ENCODE measurements at regions not wholly inside any gene's neighbourhood (a gene's known extent, or its start where the extent isn't known, plus 50 kb on each side); places are given as distances from the start of the nearest gene placed in this dataset.

GRCh38 chr6:56897789-56898529 lies 56.9 kb upstream of the BEND6 start:
- DNase-seq (ENCODE audit: low spot score) = no peak

GRCh38 chr6:56891754-56892153 lies 63.2 kb upstream of the BEND6 start:
- TF ChIP-seq FOXA2 (IDR thresholded peaks at IDR 0.05) (no peak), YY1 (IDR thresholded peaks at IDR 0.05) (no peak), NR2F2 (IDR thresholded peaks at IDR 0.05) (no peak), HNF4A (conservative IDR thresholded peaks at IDR 0.05) (no peak), EGR1 (IDR thresholded peaks at IDR 0.05; ENCODE audit: low read depth in 2 of 2) (no peak), ZBTB33 (IDR thresholded peaks at IDR 0.05) (no peak), ATF3 (IDR thresholded peaks at IDR 0.05) (no peak), CTCF (IDR thresholded peaks at IDR 0.05; ENCODE audit: low read depth, low read length, missing input control) (no peak)
- 96% methylated on average over 2 of the region's 2 CpGs for WGBS
- DNase-seq (ENCODE audit: low spot score) = no peak

More at GRCh38 chr6:56897789-56898529, 56.9 kb upstream of the BEND6 start:
- Histone ChIP-seq H3K4me3 (ENCODE audit: low read depth in 1 of 3, low read length in 3 of 3) (no peak overlapping the region), H3K27ac (ENCODE audit: low read depth in 1 of 2, low read length in 2 of 2) (no peak overlapping the region), H3K27me3 (ENCODE audit: control insufficient read depth in 4 of 4, insufficient read depth in 4 of 4, low read length in 3 of 4) (no peaks in the 10 kb centered on the region), H3K4me1 (ENCODE audit: control insufficient read depth in 4 of 4, insufficient read depth in 4 of 4, low read length in 3 of 4) (no peaks in the 10 kb centered on the region), H3K36me3 (ENCODE audit: control insufficient read depth in 4 of 4, insufficient read depth in 3 of 4, low read depth in 1 of 4, low read length in 3 of 4) (no peaks in the 10 kb centered on the region), H3K9me3 (ENCODE audit: control insufficient read depth in 4 of 4, low read length in 3 of 4) (no peaks in the 10 kb centered on the region), H3K9ac (ENCODE audit: low read depth in 1 of 2, low read length in 2 of 2) (no peak overlapping the region)
- 77% methylated on average over 4 of the region's 4 CpGs for WGBS
- TF ChIP-seq CTCF (IDR thresholded peaks at IDR 0.05; ENCODE audit: low read depth, low read length, missing input control) (no peak), GABPA (IDR thresholded peaks at IDR 0.05 in 1 of 2, conservative IDR thresholded peaks at IDR 0.05 in 1 of 2) (no peak), TAF1 (conservative IDR thresholded peaks at IDR 0.05) (no peak), RXRA (IDR thresholded peaks at IDR 0.05) (no peak), HNF4A (conservative IDR thresholded peaks at IDR 0.05) (no peak), NR2F2 (IDR thresholded peaks at IDR 0.05) (no peak), EGR1 (IDR thresholded peaks at IDR 0.05; ENCODE audit: low read depth in 2 of 2) (no peak), ZBTB33 (IDR thresholded peaks at IDR 0.05) (no peak), ATF3 (IDR thresholded peaks at IDR 0.05) (no peak)

More at GRCh38 chr6:56891754-56892153, 63.2 kb upstream of the BEND6 start:
- no peak overlapping the region for H3K4me3 ChIP-seq (ENCODE audit: low read depth in 1 of 3, low read length in 3 of 3)
- H3K36me3 ChIP-seq (ENCODE audit: control insufficient read depth in 4 of 4, insufficient read depth in 3 of 4, low read depth in 1 of 4, low read length in 3 of 4) = no peaks in the 10 kb centered on the region
- no peak overlapping the region for H3K27ac ChIP-seq (ENCODE audit: low read depth in 1 of 2, low read length in 2 of 2)
- no peak overlapping the region for H3K9ac ChIP-seq (ENCODE audit: low read depth in 1 of 2, low read length in 2 of 2)
- H3K4me1 ChIP-seq (ENCODE audit: control insufficient read depth in 4 of 4, insufficient read depth in 4 of 4, low read length in 3 of 4) = no peaks in the 10 kb centered on the region
- H3K9me3 ChIP-seq (ENCODE audit: control insufficient read depth in 4 of 4, low read length in 3 of 4) = no peaks in the 10 kb centered on the region
- H3K27me3 ChIP-seq (ENCODE audit: control insufficient read depth in 4 of 4, insufficient read depth in 4 of 4, low read length in 3 of 4) = no peaks in the 10 kb centered on the region
